RWPE1 (cell line): ENCODE measurements at regions not wholly inside any gene's neighbourhood (a gene's known extent, or its start where the extent isn't known, plus 50 kb on each side); places are given as distances from the start of the nearest gene placed in this dataset.

ENCODE experiments used
- CTCF ChIA-PET: fragments of 350-600 bp; sonication (Branson Sonifier 250); formaldehyde crosslinking; extraction: SDS; loops from one replicate; lab custom pipeline; 2021; lab: Yijun Ruan, JAX
- POLR2A ChIA-PET: fragments of 400-600 bp; formaldehyde crosslinking; extraction: SDS; loops from one replicate; lab custom pipeline; 2020; ENCODE audit warnings: antibody characterized with exemption; ENCODE audit not compliant: low non-redundant PET; lab: Yijun Ruan, JAX
- DNase-seq: peaks from one replicate; pipeline ENCODE4 v3.0.0; 2012; ENCODE audit warnings: low spot score
- H3K27ac ChIP-seq: fragments of 450-650 bp; 2 replicates; pipeline ENCODE4 v1.5.1; 2017
- CTCF ChIP-seq: fragments of 450-650 bp; conservative IDR thresholded peaks from 2 replicates; pipeline ENCODE4 v1.5.1; 2017; ENCODE audit warnings: low read depth, mild to moderate bottlenecking

GRCh38 chr5:163822548-163822947 is 317.1 kb downstream of the MAT2B start:
- no peak overlapping the region for H3K27ac ChIP-seq
- ChIA-PET POLR2A (no interaction called here), CTCF (no interaction called here)
- DNase-seq, result no peak
- no peak for TF ChIP-seq CTCF

DNA sequence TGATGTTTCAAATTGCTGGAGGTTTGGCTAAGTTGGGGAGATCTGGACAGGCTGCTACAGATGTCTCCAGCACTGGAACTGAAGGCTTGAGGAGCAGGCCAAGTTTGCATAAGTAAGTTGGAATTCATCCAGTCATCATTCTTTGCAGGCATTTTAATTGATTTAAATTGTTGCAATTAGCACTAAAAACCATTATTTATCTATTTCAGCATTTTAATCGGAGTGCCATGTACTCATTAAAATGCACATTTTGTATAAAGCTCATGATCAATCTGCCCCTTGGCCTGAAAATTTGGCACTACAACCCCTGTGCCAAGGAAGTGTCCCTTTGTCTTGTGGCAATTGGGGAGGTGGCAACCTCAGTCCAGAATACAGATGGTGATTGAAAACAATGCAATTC is 320.2 kb downstream of the MAT2B start:
- TF ChIP-seq CTCF, result no peak
- no peak for DNase-seq
- ChIA-PET POLR2A (no interaction called here), CTCF (no interaction called here)
- H3K27ac ChIP-seq, result no peak overlapping the region

DNA sequence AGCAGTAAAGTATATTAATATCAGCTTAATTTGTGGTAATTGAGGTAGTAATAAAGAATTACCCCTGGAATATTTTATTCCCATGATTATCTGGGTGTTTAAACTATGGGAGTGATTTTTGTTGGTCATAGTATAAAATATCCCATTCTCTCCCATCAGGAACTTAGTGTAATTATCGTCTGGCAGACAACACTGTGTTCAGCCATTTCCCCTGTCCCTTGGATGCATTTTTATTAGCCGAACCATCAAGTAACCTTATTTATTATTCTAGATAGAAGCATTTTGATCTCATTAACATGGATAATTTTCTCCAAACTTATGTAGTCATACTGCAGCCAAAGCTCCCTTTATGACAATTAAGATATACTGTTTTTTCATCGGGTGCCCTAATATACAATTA is 320.8 kb downstream of the MAT2B start:
- no peak for DNase-seq
- CTCF ChIA-PET, result no interaction called here
- POLR2A ChIA-PET, result no interaction called here
- no peak for TF ChIP-seq CTCF
- no peak overlapping the region for H3K27ac ChIP-seq

- POLR2A ChIA-PET, result no interaction called here
- CTCF ChIA-PET, result no interaction called here
- no peak for DNase-seq
- TF ChIP-seq CTCF, result no peak
- H3K27ac ChIP-seq, result no peak overlapping the region
These were observed 326.7 kb downstream of the MAT2B start for GRCh38 chr5:163832155-163832554.

- no peak overlapping the region for H3K27ac ChIP-seq
- no peak for DNase-seq
- ChIA-PET CTCF (interaction anchor here (0.7 kb wide), 1 partner anchor 456 kb away, joined by 4 read pairs; no protein-coding TSS in a partner anchor), POLR2A (no interaction called here)
- no peak for TF ChIP-seq CTCF
These were observed 333.3 kb downstream of the MAT2B start for GRCh38 chr5:163838738-163839137.

DNA sequence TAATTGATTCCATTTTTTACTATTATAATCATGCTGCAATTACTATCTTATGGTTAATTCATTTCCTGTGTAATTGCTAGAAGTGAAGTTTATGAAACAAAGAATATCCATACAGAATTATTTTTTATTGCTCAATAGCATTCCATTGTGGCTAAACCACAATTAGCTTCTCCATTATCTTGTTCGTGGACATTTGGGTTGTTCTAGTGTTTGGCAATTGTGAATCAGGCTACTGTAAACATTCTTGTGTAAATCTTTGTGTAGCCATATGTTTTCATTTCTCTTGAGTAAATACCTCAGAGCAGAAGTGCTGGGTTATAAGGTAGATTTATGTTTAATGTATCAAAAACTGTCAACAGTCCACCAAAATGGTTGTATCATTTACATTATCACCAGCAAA is 341.1 kb downstream of the MAT2B start:
- POLR2A ChIA-PET, result no interaction called here
- CTCF ChIA-PET, result no interaction called here
- DNase-seq, result peak; percentile 3
- no peak overlapping the region for H3K27ac ChIP-seq
- no peak for TF ChIP-seq CTCF

GRCh38 chr5:163855754-163856153 is 350.3 kb downstream of the MAT2B start:
- DNase-seq, result no peak
- TF ChIP-seq CTCF, result no peak
- no peak overlapping the region for H3K27ac ChIP-seq
- CTCF ChIA-PET, result no interaction called here
- POLR2A ChIA-PET, result no interaction called here
